Activated T-cell treated with anti-CD3 and anti-CD28 coated beads, Interleukin-2, amount 50 U/mL, for 72 hours (primary cell): ENCODE measurements at regions not wholly inside any gene's neighbourhood (a gene's known extent, or its start where the extent isn't known, plus 50 kb on each side); places are given as distances from the start of the nearest gene placed in this dataset.

Experiments
- ATAC-seq, 2 donors: fragments of 150-1000 bp; cut with Tn5 transposase; replicated peaks in 1 of 2; 2 replicates each; pipeline ENCODE4 v1.10.0; 2021; ENCODE audit warnings: moderate library complexity in 2 of 2, mild to moderate bottlenecking in 1 of 2
- DNase-seq, 2 donors: peaks; one replicate each; pipeline ENCODE4 v3.0.0; 2021 to 2022; ENCODE audit warnings: mixed read lengths in 1 of 2
- H3K27ac Mint-ChIP-seq: one replicate; pipeline ENCODE4 v1.8.0; 2022; ENCODE audit warnings: mild to moderate bottlenecking, moderate library complexity, mixed read lengths
- H3K27me3 Mint-ChIP-seq: one replicate; pipeline ENCODE4 v1.8.0; 2022; ENCODE audit warnings: low read depth, mixed read lengths
- H3K36me3 Mint-ChIP-seq, 2 donors: one replicate each; pipeline ENCODE4 v1.8.0; 2022; ENCODE audit warnings: mixed read lengths in 2 of 2, mild to moderate bottlenecking in 1 of 2; ENCODE audit not compliant: insufficient read depth in 2 of 2
- H3K4me1 Mint-ChIP-seq: one replicate; pipeline ENCODE4 v1.8.0; 2022; ENCODE audit warnings: low read depth, mixed read lengths
- H3K4me3 Mint-ChIP-seq, 2 donors: one replicate each; pipeline ENCODE4 v1.8.0; 2022; ENCODE audit warnings: mild to moderate bottlenecking in 2 of 2, mixed read lengths in 2 of 2, moderate library complexity in 2 of 2
- H3K9me3 Mint-ChIP-seq, 2 donors: one replicate each; pipeline ENCODE4 v1.8.0; 2022; ENCODE audit warnings: mixed read lengths in 2 of 2

DNA sequence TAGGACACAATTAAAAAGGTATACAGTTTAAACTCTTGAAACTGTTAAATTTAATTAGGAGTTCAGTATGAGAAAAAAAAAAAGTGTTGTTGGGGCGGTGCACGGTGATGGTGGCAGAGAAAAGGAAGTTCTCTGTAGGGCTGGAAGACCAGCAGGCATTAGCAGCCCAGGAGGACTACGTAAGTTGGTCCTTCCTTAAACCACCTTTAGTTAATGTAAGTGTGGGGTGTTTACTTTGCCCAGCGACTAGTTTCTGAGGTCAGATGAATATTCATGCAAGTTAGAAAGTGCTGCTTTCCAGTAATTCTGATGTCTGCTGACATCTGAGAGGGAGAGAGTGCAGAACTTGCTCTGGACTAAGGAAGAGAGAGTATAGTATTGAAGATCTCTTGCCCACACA, 54.9 kb downstream of the NKX2-1 start:
- DNase-seq = no peak
- Mint-ChIP-seq H3K9me3 (no peaks in the 10 kb centered on the region), H3K4me3 (no peak overlapping the region), H3K36me3 (no peaks in the 10 kb centered on the region), H3K4me1 (no peaks in the 10 kb centered on the region), H3K27me3 (peaks cover 18% of the 10 kb centered on the region), H3K27ac (no peak overlapping the region)
- ATAC-seq = no peak

GRCh38 chr14:36462890-36463289, 57.1 kb downstream of the NKX2-1 start:
- Mint-ChIP-seq H3K4me1 (no peaks in the 10 kb centered on the region), H3K27me3 (peaks cover 11% of the 10 kb centered on the region)

GRCh38 chr14:36455241-36455627, 64.8 kb downstream of the NKX2-1 start:
- Mint-ChIP-seq H3K27ac (no peak overlapping the region), H3K36me3 (no peaks in the 10 kb centered on the region), H3K4me3 (no peak overlapping the region), H3K27me3 (no peaks in the 10 kb centered on the region), H3K9me3 (no peaks in the 10 kb centered on the region), H3K4me1 (no peaks in the 10 kb centered on the region)
- DNase-seq = no peak
- ATAC-seq = no peak

More at GRCh38 chr14:36462890-36463289, 57.1 kb downstream of the NKX2-1 start:
- DNase-seq (no peak), ATAC-seq (no peak)
- no peak overlapping the region for H3K4me3 Mint-ChIP-seq
- no peak overlapping the region for H3K27ac Mint-ChIP-seq
- H3K36me3 Mint-ChIP-seq = no peaks in the 10 kb centered on the region
- no peaks in the 10 kb centered on the region for H3K9me3 Mint-ChIP-seq

DNA sequence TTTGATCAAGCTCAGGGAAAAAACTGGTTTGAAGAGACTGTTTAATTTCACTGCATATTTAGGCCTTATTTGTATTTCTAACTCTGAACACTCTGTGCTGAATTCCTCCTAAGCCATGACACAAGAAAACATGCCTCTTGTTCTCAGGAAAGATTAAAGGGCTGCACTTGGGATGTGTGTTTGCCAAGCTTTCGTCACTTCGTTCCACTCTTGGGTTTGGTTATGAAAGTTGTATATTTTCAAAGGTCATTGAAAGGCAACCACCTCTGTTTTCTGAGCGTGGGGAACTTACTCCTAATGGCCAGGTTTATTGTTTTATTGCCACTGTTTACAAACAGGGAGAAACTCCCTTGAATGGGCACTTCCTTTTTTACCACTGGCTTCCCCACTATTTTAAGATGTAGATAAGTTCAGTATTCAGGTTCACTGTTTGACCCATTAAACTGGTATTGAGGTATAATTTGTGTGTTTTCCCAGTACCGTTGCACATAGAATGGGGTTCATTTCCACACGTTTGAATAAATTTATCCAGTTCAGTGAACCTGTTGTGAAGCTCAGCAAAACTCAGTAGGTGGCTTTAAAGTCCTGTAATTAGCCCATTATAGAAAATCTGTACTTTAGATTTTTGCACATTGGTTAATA, 65.3 kb downstream of the NKX2-1 start:
- no peak overlapping the region for H3K4me3 Mint-ChIP-seq
- no peaks in the 10 kb centered on the region for H3K9me3 Mint-ChIP-seq
- H3K27ac Mint-ChIP-seq = no peak overlapping the region
- no peak for ATAC-seq
- no peaks in the 10 kb centered on the region for H3K36me3 Mint-ChIP-seq
- no peak for DNase-seq
- H3K4me1 Mint-ChIP-seq = no peaks in the 10 kb centered on the region
- H3K27me3 Mint-ChIP-seq = no peaks in the 10 kb centered on the region

- ATAC-seq (no peak), DNase-seq (no peak)
- H3K4me3 Mint-ChIP-seq = no peak overlapping the region
- H3K36me3 Mint-ChIP-seq = no peaks in the 10 kb centered on the region
- no peak overlapping the region for H3K27ac Mint-ChIP-seq
- H3K4me1 Mint-ChIP-seq = no peaks in the 10 kb centered on the region
- H3K27me3 Mint-ChIP-seq = no peaks in the 10 kb centered on the region
- H3K9me3 Mint-ChIP-seq = no peaks in the 10 kb centered on the region
Observed at GRCh38 chr14:36452860-36453259, 67.2 kb downstream of the NKX2-1 start.

- Mint-ChIP-seq H3K4me1 (no peaks in the 10 kb centered on the region), H3K27ac (no peak overlapping the region), H3K9me3 (no peaks in the 10 kb centered on the region), H3K4me3 (no peak overlapping the region), H3K27me3 (no peaks in the 10 kb centered on the region), H3K36me3 (no peaks in the 10 kb centered on the region)
- DNase-seq = no peak
- ATAC-seq = no peak
Observed at GRCh38 chr14:36451310-36452065, 68.5 kb downstream of the NKX2-1 start.

- Mint-ChIP-seq H3K9me3 (no peaks in the 10 kb centered on the region), H3K36me3 (no peaks in the 10 kb centered on the region), H3K4me3 (no peak overlapping the region), H3K27me3 (no peaks in the 10 kb centered on the region), H3K4me1 (no peaks in the 10 kb centered on the region), H3K27ac (no peak overlapping the region)
- ATAC-seq = no peak
- no peak for DNase-seq
Observed at GRCh38 chr14:36450550-36450949, 69.5 kb downstream of the NKX2-1 start.

GRCh38 chr14:36449903-36450302, 70.1 kb downstream of the NKX2-1 start:
- no peak overlapping the region for H3K27ac Mint-ChIP-seq
- no peaks in the 10 kb centered on the region for H3K36me3 Mint-ChIP-seq
- ATAC-seq (no peak), DNase-seq (no peak)
- no peak overlapping the region for H3K4me3 Mint-ChIP-seq
- H3K4me1 Mint-ChIP-seq = no peaks in the 10 kb centered on the region
- no peaks in the 10 kb centered on the region for H3K9me3 Mint-ChIP-seq
- H3K27me3 Mint-ChIP-seq = no peaks in the 10 kb centered on the region

DNA sequence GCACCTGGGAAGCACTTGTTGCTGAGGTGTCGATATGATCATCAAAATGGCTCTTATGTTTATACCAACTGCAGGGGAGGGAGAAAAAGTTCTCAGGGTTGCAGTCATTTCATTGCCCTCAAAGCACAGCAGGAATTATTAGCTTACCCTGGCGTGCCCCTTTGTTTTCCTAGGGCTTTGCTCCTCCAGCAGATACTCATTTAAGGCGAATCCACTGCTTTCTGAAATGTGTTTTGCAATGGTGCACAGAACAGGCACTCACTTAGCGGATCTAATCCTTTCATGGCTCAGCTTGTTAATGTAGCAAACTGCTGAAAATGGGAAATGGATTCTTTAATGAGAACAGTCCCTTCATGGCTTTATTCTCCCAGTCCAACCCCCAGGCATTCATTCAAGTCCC, 76.7 kb downstream of the NKX2-1 start:
- H3K36me3 Mint-ChIP-seq = no peaks in the 10 kb centered on the region
- no peaks in the 10 kb centered on the region for H3K9me3 Mint-ChIP-seq
- H3K27ac Mint-ChIP-seq = no peak overlapping the region
- H3K27me3 Mint-ChIP-seq = no peaks in the 10 kb centered on the region
- H3K4me3 Mint-ChIP-seq = no peak overlapping the region
- ATAC-seq = no peak
- H3K4me1 Mint-ChIP-seq = no peaks in the 10 kb centered on the region
- no peak for DNase-seq

DNA sequence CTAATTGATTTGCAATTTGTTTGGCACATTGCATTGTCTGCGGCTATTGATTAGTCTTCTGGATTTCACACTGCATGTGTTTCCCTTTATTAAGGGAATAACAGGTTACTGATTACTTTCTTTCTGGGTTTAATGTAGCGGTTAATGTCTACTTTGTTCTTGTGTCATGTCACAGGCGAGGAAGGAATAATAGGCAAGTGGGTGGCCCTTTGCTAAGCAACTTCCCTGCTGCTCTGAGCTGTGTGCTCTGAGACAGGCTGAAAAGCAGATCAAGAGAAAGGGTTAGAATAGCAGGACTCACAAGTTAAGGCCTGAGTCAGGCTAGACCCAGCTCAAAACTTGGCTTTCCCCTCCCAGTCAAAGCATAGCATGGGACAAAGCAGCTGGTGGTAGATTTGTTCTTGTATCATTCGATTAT, 77.2 kb downstream of the NKX2-1 start:
- Mint-ChIP-seq H3K4me1 (no peaks in the 10 kb centered on the region), H3K27ac (no peak overlapping the region), H3K27me3 (no peaks in the 10 kb centered on the region), H3K4me3 (no peak overlapping the region), H3K9me3 (no peaks in the 10 kb centered on the region), H3K36me3 (no peaks in the 10 kb centered on the region)
- DNase-seq (no peak), ATAC-seq (no peak)

- Mint-ChIP-seq H3K27ac (no peak overlapping the region), H3K4me1 (no peaks in the 10 kb centered on the region), H3K9me3 (no peaks in the 10 kb centered on the region), H3K36me3 (no peaks in the 10 kb centered on the region), H3K4me3 (no peak overlapping the region), H3K27me3 (no peaks in the 10 kb centered on the region)
- ATAC-seq (no peak), DNase-seq (no peak)
Observed at GRCh38 chr14:36441283-36441682, 78.7 kb downstream of the NKX2-1 start.

GRCh38 chr14:36439766-36440165, 80.3 kb downstream of the NKX2-1 start:
- DNase-seq (no peak), ATAC-seq (no peak)
- H3K27ac Mint-ChIP-seq = no peak overlapping the region
- no peak overlapping the region for H3K4me3 Mint-ChIP-seq
- no peaks in the 10 kb centered on the region for H3K4me1 Mint-ChIP-seq
- H3K9me3 Mint-ChIP-seq = no peaks in the 10 kb centered on the region
- H3K27me3 Mint-ChIP-seq = no peaks in the 10 kb centered on the region
- no peaks in the 10 kb centered on the region for H3K36me3 Mint-ChIP-seq

- H3K4me1 Mint-ChIP-seq = no peaks in the 10 kb centered on the region
- H3K36me3 Mint-ChIP-seq = no peaks in the 10 kb centered on the region
- DNase-seq (no peak), ATAC-seq (no peak)
- H3K4me3 Mint-ChIP-seq = no peak overlapping the region
- H3K27me3 Mint-ChIP-seq = no peaks in the 10 kb centered on the region
- H3K27ac Mint-ChIP-seq = no peak overlapping the region
- H3K9me3 Mint-ChIP-seq = no peaks in the 10 kb centered on the region
Observed at GRCh38 chr14:36438883-36439282, 81.1 kb downstream of the NKX2-1 start.

GRCh38 chr14:36430662-36431084, 89.4 kb downstream of the NKX2-1 start:
- DNase-seq (no peak), ATAC-seq (no peak)
- no peaks in the 10 kb centered on the region for H3K4me1 Mint-ChIP-seq
- no peak overlapping the region for H3K27ac Mint-ChIP-seq
- H3K36me3 Mint-ChIP-seq = no peaks in the 10 kb centered on the region
- H3K9me3 Mint-ChIP-seq = no peaks in the 10 kb centered on the region
- peaks cover 6% of the 10 kb centered on the region for H3K27me3 Mint-ChIP-seq
- no peak overlapping the region for H3K4me3 Mint-ChIP-seq
